Astrocyte of the hippocampus (primary cell): ENCODE measurements at regions not wholly inside any gene's neighbourhood (a gene's known extent, or its start where the extent isn't known, plus 50 kb on each side); places are given as distances from the start of the nearest gene placed in this dataset.

Experiments
- DNase-seq: peaks from one replicate; pipeline ENCODE4 v3.0.0; 2011; ENCODE audit warnings: low read depth, low spot score

DNA sequence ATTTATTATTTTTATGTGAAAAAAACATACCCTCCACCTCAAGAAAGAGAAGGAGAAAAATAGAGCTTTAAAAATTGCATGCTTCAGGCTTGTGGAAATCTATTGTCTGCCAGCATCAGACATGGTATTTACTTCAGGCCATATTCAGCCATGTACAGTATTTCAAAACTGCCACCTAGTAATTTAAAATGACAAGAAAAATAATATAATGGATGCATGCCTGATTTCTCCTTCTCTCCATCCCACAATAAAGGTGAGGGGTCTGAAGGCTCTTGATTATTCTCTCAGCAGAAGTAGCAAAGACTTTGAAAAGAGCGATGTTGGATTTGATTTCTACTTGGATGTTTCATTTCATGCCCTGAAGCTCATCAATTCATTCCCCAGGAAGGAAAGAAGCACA, 250.7 kb downstream of the TBC1D4 start:
- no peak for DNase-seq

DNA sequence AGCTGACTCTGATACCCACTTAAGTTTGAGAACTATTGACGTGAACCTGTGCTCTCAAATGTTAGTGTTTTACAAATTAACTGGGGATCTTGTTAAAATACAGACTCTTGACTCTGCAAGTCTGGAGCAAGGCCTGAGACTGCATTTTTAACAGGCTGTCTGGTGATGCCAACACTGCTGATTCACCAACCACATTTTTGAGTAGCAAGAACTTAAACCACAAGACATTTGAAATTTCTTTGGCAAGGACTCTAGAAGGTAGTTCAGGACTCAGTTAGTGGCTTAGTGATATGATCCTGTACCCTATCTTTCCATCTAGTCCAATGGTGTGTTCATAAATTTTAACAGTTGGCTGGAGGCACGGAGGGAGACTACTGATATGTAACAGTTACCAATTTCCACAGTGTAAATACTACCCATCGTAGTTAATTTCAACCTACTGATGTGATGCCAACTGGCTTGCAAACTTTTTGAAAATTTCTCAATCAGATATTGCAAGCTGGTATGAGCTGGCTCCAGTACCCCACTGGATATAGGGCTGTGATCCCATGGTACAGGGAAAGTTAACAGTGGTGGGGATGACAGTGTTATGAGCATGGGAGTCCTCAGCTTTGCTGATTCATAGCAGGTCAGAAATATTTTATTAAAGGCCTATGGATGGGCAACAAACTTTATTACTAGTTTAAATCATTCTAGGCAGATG, 255.1 kb downstream of the TBC1D4 start:
- peak; percentile 94 for DNase-seq

- peak; percentile 36 for DNase-seq
Measured at GRCh38 chr13:75226092-75226491, 255.9 kb downstream of the TBC1D4 start.

GRCh38 chr13:75225288-75226032, 256.5 kb downstream of the TBC1D4 start:
- no peak for DNase-seq

GRCh38 chr13:75224053-75224742, 257.8 kb downstream of the TBC1D4 start:
- DNase-seq = no peak

GRCh38 chr13:75222031-75222430, 259.9 kb downstream of the TBC1D4 start:
- peak; percentile 34 for DNase-seq

DNA sequence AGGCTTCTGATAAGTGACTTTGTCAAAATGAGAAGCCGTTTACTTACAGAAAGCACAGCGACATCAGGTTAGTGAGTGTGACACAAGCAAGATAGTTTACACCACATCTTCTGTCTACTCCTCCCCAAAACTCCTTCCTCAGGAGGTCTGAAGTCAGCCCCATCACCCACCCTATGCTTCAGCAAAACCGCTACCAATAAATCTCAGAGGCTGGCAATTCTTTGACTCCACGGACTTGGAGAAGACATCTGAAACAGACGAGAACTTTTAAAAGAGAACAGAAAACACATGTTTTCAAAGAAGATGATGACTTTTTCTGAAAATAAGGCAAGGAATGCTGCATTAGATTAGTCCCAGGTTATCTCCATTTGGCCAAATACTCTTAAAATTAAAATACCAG, 261.1 kb downstream of the TBC1D4 start:
- no peak for DNase-seq

GRCh38 chr13:75220238-75220542, 261.8 kb downstream of the TBC1D4 start:
- no peak for DNase-seq

- DNase-seq = peak; percentile 91
Measured at GRCh38 chr13:75219479-75220237, 262.3 kb downstream of the TBC1D4 start.

DNA sequence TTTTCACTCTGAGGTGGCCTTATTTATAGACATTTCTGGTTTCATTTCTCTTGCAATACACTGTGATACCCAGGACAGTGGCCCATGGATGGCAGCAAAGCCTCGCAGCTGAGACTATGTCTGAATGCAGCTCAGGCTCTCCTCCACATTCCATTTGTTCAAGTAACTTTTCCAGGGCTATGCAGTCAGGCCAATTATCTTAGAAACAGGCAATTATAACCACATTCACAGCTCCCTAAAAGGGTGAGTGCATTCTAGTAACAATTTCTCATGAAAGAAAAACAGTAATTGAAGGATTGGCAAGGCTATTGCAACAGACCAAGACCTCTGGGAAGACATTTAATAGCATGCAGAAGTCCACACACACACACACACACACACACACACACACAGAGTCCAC, 264.0 kb downstream of the TBC1D4 start:
- DNase-seq = peak; percentile 86

DNA sequence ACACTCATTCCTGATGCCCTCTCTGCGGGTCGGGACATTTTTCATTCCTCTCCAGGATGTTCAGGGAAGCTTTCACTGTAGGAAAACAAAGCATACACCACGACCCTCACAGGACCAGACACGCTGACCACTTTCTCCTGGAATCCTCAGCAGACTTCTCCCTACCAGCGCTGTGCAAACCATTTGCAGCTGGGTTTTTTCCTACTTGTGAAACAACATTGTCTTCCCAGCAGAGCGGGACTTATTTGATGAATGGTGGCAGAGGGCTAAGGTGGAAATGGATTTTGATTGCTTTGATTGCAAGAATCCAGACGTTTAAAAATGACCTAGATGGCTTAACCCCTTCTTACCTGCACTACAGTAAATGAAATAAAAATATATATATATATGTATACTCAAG, 265.9 kb downstream of the TBC1D4 start:
- DNase-seq = no peak

GRCh38 chr13:75214846-75215245, 267.1 kb downstream of the TBC1D4 start:
- no peak for DNase-seq

GRCh38 chr13:75202981-75203380, 279.0 kb downstream of the TBC1D4 start:
- no peak for DNase-seq

DNA sequence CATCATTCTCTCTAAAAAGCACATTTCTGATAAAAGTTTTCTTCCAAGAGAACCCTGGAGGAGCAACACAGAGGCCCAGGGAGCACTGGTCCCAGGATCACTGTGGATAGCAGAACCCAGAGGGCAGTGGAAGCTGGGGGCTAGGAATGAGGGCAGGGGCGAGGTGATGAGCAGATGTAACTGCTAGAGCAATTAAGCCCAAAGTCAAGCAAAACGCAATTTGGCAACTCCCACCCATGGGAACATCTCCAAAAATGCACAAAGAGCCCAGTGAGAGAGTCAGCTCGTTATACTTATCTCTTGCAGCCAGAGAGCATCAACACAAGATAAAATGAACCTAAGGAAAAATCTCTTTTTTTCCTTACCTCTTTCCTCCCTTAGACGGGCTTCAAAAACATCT, 284.2 kb downstream of the TBC1D4 start:
- no peak for DNase-seq

DNA sequence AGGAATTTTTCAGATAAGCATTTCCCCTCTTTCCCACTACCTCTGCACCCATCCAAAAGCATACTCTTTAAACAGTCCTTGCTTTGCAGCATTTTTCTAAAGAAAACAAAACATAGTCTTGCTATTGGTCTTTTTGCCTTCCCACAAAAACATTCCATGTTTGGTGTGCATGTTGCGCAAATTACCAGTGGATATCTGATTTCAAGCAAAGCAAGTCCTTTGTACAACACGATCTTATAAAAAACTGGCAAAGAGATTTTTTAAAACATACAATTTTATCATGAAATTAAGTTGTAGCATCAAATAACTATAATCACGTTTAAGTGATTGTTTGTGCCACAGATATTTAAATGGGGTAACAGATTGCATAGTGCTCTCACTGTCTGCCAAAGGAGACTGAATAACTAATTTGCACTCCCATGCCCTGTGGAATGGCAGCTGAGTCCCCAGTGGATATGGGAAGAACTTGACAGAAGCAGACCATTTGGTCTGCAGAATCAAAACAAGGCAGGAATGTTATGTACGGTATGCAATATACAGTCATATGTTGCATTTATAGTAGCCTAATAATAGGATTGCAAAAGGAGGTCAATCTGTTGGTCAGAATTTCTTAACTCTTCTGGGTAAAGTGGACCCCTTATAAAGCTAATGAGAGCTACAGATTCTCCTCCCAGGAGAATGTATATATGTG, 285.7 kb downstream of the TBC1D4 start:
- DNase-seq = peak; percentile 48

GRCh38 chr13:75195495-75196146, 286.3 kb downstream of the TBC1D4 start:
- peak; percentile 49 for DNase-seq

DNA sequence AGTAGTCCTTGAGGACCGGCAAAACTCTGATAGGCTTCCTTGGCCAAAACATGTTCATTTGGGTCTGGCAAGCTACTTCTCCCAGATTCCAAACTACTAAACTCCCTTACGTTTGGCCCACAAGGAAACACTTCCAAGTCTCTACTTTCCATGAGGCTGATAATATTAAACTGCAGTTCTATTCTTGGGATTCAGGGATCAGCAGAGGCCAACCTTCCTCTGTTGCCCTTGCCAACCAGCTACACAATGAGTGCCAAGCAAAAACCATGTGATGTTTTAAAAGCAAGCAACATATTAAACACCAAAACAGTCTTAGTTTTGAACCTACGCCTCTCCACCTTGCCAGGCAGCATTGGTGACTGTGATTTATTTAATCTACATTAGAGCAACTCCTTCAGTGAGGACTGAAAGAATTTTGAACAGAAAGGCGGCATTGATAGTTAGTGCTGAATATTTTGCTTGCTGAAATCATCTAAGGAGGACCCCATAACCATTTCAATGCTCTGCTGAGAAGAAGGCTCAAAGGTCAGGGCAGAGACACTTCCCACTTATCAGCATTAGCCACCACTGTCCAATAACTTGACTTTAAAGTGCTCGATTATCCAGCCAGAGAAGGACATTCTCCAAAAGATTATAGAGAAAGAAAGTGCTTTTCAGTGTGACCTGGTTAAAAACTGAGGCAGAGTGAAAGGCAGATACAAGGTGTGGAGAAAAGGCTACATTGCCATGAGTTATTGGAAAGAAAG, 287.1 kb downstream of the TBC1D4 start:
- DNase-seq = peak; percentile 33

GRCh38 chr13:75186379-75186778, 295.6 kb downstream of the TBC1D4 start:
- no peak for DNase-seq

DNA sequence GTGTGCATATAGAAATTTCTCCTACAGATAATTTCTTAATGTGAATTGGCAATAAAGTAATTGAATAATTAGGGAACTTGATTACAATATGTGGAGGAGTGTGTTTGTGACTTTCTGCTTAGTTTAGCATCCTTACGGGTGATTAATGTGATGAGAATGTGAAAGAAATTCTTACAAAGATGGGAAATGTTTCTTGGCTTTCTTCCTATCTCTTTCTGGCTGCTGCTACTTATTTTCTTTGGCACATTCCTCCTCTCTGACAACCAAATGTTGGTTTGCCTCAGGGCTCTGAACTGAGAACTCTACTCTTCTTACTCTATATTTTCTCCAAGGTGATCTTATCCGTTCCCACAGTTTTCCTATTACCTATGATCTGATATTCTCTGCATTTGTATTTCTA, 300.1 kb downstream of the TBC1D4 start:
- peak; percentile 86 for DNase-seq

GRCh38 chr13:75180805-75181455, 301.0 kb downstream of the TBC1D4 start:
- no peak for DNase-seq
